HepG2 (cell line): ENCODE measurements at regions not wholly inside any gene's neighbourhood (a gene's known extent, or its start where the extent isn't known, plus 50 kb on each side); places are given as distances from the start of the nearest gene placed in this dataset.

ENCODE experiments used
- EZH2 ChIP-seq: conservative IDR thresholded peaks from 2 replicates; pipeline ENCODE4 v1.6.1; 2012; ENCODE audit warnings: mild to moderate bottlenecking, low read depth, low read length, moderate library complexity
- HMGXB4 ChIP-seq, 2 experiments: sonication (generic) in 1 of 2; formaldehyde crosslinking in 1 of 2; IDR thresholded peaks; 2 replicates each; pipeline versions ENCODE4 v1.4.0 to v1.6.1; 2018 to 2020; ENCODE audit warnings: missing genetic modification reagents in 2 of 2, borderline replicate concordance in 1 of 2, low read depth in 1 of 2, mild to moderate bottlenecking in 1 of 2, missing biosample characterization in 1 of 2
- MAFK ChIP-seq, 2 experiments: IDR thresholded peaks in 1 of 2; conservative IDR thresholded peaks in 1 of 2; 2 replicates each; pipeline ENCODE4 v1.6.1; 2011; ENCODE audit warnings: improper control_type of control experiment in 2 of 2, low read length in 2 of 2
- POLR2A ChIP-seq, 2 experiments: IDR thresholded peaks; 2 replicates each; pipeline ENCODE4 v1.6.1; 2011; ENCODE audit warnings: low read depth in 2 of 2, low read length in 2 of 2, mild to moderate bottlenecking in 1 of 2, moderate library complexity in 1 of 2; ENCODE audit not compliant: insufficient read depth in 1 of 2
- POLR2AphosphoS2 ChIP-seq: IDR thresholded peaks from 2 replicates; pipeline ENCODE4 v1.6.1; 2011; ENCODE audit warnings: low read depth, low read length, improper control_type of control experiment

- no peak for TF ChIP-seq POLR2AphosphoS2
- no peak for TF ChIP-seq HMGXB4 (CRISPR knock-in tag; IDR thresholded peaks at IDR 0.05; ENCODE audit: borderline replicate concordance in 1 of 2, low read depth in 1 of 2)
- no peak for TF ChIP-seq EZH2
- TF ChIP-seq MAFK (conservative IDR thresholded peaks at IDR 0.05 in 1 of 2, IDR thresholded peaks at IDR 0.05 in 1 of 2; ENCODE audit: low read length in 2 of 2): no peak
- no peak for TF ChIP-seq POLR2A (IDR thresholded peaks at IDR 0.05; ENCODE audit: insufficient read depth in 1 of 2, low read depth in 2 of 2, low read length in 2 of 2)
These were observed 67.2 kb upstream of the FAM136A start for GRCh38 chr2:70369082-70369481.
